SU-DHL-6 (cell line): ENCODE measurements at regions not wholly inside any gene's neighbourhood (a gene's known extent, or its start where the extent isn't known, plus 50 kb on each side); places are given as distances from the start of the nearest gene placed in this dataset.

ENCODE experiments used
- H2AFZ ChIP-seq: fragments of 200-600 bp; sonication (generic); 2 replicates; pipeline ENCODE4 v1.6.1; 2014; ENCODE audit warnings: low read depth, mild to moderate bottlenecking, moderate library complexity, mixed read lengths, antibody characterized with exemption, low read length; ENCODE audit not compliant: severe bottlenecking
- H3F3A ChIP-seq: fragments of 200-600 bp; shearing (Covaris generic); 2 replicates; pipeline ENCODE4 v1.6.0; 2016; ENCODE audit warnings: antibody characterized with exemption, mild to moderate bottlenecking; ENCODE audit not compliant: insufficient read depth
- H3K27ac ChIP-seq: fragments of 200-600 bp; sonication (generic); 2 replicates; pipeline ENCODE4 v1.5.1; 2016; ENCODE audit warnings: low read depth, mild to moderate bottlenecking, low read length, moderate library complexity, mixed read lengths
- H3K27me3 ChIP-seq: fragments of 200-600 bp; sonication (generic), shearing (Covaris generic); 2 replicates; pipeline ENCODE4 v1.6.0; 2014; ENCODE audit warnings: mild to moderate bottlenecking, low read length
- H3K36me3 ChIP-seq: fragments of 200-600 bp; sonication (generic); 2 replicates; pipeline ENCODE4 v1.6.1; 2014; ENCODE audit warnings: mild to moderate bottlenecking, low read length, mixed read lengths
- H3K4me2 ChIP-seq: fragments of 300-600, 200-600 bp; shearing (Covaris generic), sonication (generic); 2 replicates; pipeline ENCODE4 v1.6.0; 2014; ENCODE audit warnings: low read length, low read depth, mild to moderate bottlenecking; ENCODE audit not compliant: poor library complexity, severe bottlenecking
- H3K4me3 ChIP-seq: fragments of 200-600 bp; sonication (generic); 2 replicates; pipeline ENCODE4 v1.5.1; 2014; ENCODE audit warnings: antibody characterized with exemption, low read length, mild to moderate bottlenecking, mixed read lengths; ENCODE audit not compliant: insufficient read depth, poor library complexity, severe bottlenecking
- H3K79me2 ChIP-seq: fragments of 200-600 bp; sonication (generic); 2 replicates; pipeline ENCODE4 v1.6.1; 2014; ENCODE audit warnings: mild to moderate bottlenecking, low read length, moderate library complexity; ENCODE audit not compliant: insufficient read depth
- H3K9ac ChIP-seq: fragments of 200-600 bp; sonication (generic); 2 replicates; pipeline ENCODE4 v1.7.0; 2014; ENCODE audit warnings: mild to moderate bottlenecking, low read length
- H3K9me2 ChIP-seq: fragments of 200-600 bp; sonication (generic); replicated peaks from 2 replicates; pipeline ENCODE4 v1.6.1; 2014; ENCODE audit warnings: low read length; ENCODE audit not compliant: insufficient read depth
- H3K9me3 ChIP-seq: fragments of 200-600 bp; sonication (generic); 2 replicates; pipeline ENCODE4 v1.6.1; 2014; ENCODE audit warnings: low read length, mixed read lengths; ENCODE audit not compliant: insufficient read depth
- H4K20me1 ChIP-seq: fragments of 200-600 bp; sonication (generic); 2 replicates; pipeline ENCODE4 v1.6.1; 2014; ENCODE audit warnings: low read depth, mild to moderate bottlenecking, antibody characterized with exemption, low read length, moderate library complexity, mixed read lengths
- CTCF ChIP-seq: fragments of 200-600 bp; sonication (generic); IDR thresholded peaks from one replicate; pipeline ENCODE4 v1.5.1; 2017; ENCODE audit warnings: antibody characterized with exemption, mild to moderate bottlenecking, low read length, moderate library complexity; ENCODE audit not compliant: insufficient read depth, poor library complexity, severe bottlenecking
- EZH2phosphoT487 ChIP-seq: fragments of 200-600 bp; sonication (generic), shearing (Covaris generic); conservative IDR thresholded peaks from 2 replicates; pipeline ENCODE4 v1.6.1; 2018; ENCODE audit warnings: mild to moderate bottlenecking, antibody characterized with exemption, low read length, moderate library complexity, mixed read lengths

- H3K79me2 ChIP-seq = no peaks in the 10 kb centered on the region
- no peak overlapping the region for H3K27ac ChIP-seq
- H4K20me1 ChIP-seq = no peaks in the 10 kb centered on the region
- no peak overlapping the region for H2AFZ ChIP-seq
- no peak overlapping the region for H3K9ac ChIP-seq
- no peaks in the 10 kb centered on the region for H3K36me3 ChIP-seq
- no peaks in the 10 kb centered on the region for H3K9me2 ChIP-seq
- no peaks in the 10 kb centered on the region for H3K27me3 ChIP-seq
- TF ChIP-seq CTCF (no peak), EZH2phosphoT487 (no peak)
- no peak overlapping the region for H3K4me2 ChIP-seq
- no peak overlapping the region for H3K4me3 ChIP-seq
- no peaks in the 10 kb centered on the region for H3F3A ChIP-seq
- no peaks in the 10 kb centered on the region for H3K9me3 ChIP-seq
Measured at GRCh38 chr12:69095765-69096477, 143.4 kb upstream of the CPSF6 start.

- Histone ChIP-seq H3K27ac (no peak overlapping the region), H3K9me2 (no peaks in the 10 kb centered on the region), H3K9ac (no peak overlapping the region), H3K9me3 (no peaks in the 10 kb centered on the region), H3K79me2 (no peaks in the 10 kb centered on the region), H3F3A (no peaks in the 10 kb centered on the region), H3K4me2 (no peak overlapping the region), H2AFZ (no peak overlapping the region), H3K36me3 (no peaks in the 10 kb centered on the region), H3K4me3 (no peak overlapping the region), H4K20me1 (no peaks in the 10 kb centered on the region), H3K27me3 (no peaks in the 10 kb centered on the region)
- TF ChIP-seq CTCF = no peak
- no peak for TF ChIP-seq EZH2phosphoT487
Measured at GRCh38 chr12:69096669-69097335, 142.6 kb upstream of the CPSF6 start.

- Histone ChIP-seq H3K36me3 (no peaks in the 10 kb centered on the region), H3K9me2 (no peaks in the 10 kb centered on the region), H2AFZ (no peak overlapping the region), H3K27ac (no peak overlapping the region), H3K9ac (no peak overlapping the region), H3K9me3 (no peaks in the 10 kb centered on the region), H3K4me3 (no peak overlapping the region), H4K20me1 (no peaks in the 10 kb centered on the region), H3F3A (no peaks in the 10 kb centered on the region), H3K4me2 (no peak overlapping the region), H3K79me2 (no peaks in the 10 kb centered on the region), H3K27me3 (no peaks in the 10 kb centered on the region)
- TF ChIP-seq EZH2phosphoT487 = no peak
- TF ChIP-seq CTCF = no peak
Measured at GRCh38 chr12:69097619-69098368, 141.6 kb upstream of the CPSF6 start.
